ENCODE measurements at regions not wholly inside any gene's neighbourhood (a gene's known extent, or its start where the extent isn't known, plus 50 kb on each side); places are given as distances from the start of the nearest gene placed in this dataset.
A peak's percentile ranks its signal among the peaks of the same experiment; 100 is the strongest.

- peaks cover 9% of the 10 kb centered on the region for H3K9me3 Mint-ChIP-seq
- no peak for DNase-seq (ENCODE audit: low spot score in 2 of 2, unreplicated experiment in 2 of 2)
- H3K36me3 Mint-ChIP-seq, result no peaks in the 10 kb centered on the region
- peaks cover 5% of the 10 kb centered on the region for H3K27me3 Mint-ChIP-seq (ENCODE audit: low read depth)
- no peak overlapping the region for H3K27ac Mint-ChIP-seq
- H3K4me1 Mint-ChIP-seq, result peaks cover 9% of the 10 kb centered on the region
- H3K4me3 Mint-ChIP-seq, result no peak overlapping the region
- TF ChIP-seq CTCF (IDR thresholded peaks at IDR 0.05; ENCODE audit: unreplicated experiment), result no peak
Observed at GRCh38 chr14:66341239-66341638, 144.9 kb upstream of the CCDC196 start.

GRCh38 chr14:66345986-66346385, 140.2 kb upstream of the CCDC196 start:
- Mint-ChIP-seq H3K4me1 (peaks cover 9% of the 10 kb centered on the region), H3K36me3 (peaks cover 11% of the 10 kb centered on the region), H3K27ac (no peak overlapping the region), H3K27me3 (ENCODE audit: low read depth) (no peaks in the 10 kb centered on the region), H3K4me3 (no peak overlapping the region), H3K9me3 (peaks cover 31% of the 10 kb centered on the region)
- no peak for TF ChIP-seq CTCF (IDR thresholded peaks at IDR 0.05; ENCODE audit: unreplicated experiment)
- DNase-seq (ENCODE audit: low spot score in 2 of 2, unreplicated experiment in 2 of 2), result no peak

GRCh38 chr14:66351310-66351709, 134.9 kb upstream of the CCDC196 start:
- Mint-ChIP-seq H3K27me3 (ENCODE audit: low read depth) (no peaks in the 10 kb centered on the region), H3K36me3 (peaks cover 12% of the 10 kb centered on the region), H3K4me3 (no peak overlapping the region), H3K9me3 (peaks cover 62% of the 10 kb centered on the region), H3K4me1 (peaks cover 3% of the 10 kb centered on the region), H3K27ac (no peak overlapping the region)
- no peak for DNase-seq (ENCODE audit: low spot score in 2 of 2, unreplicated experiment in 2 of 2)
- no peak for TF ChIP-seq CTCF (IDR thresholded peaks at IDR 0.05; ENCODE audit: unreplicated experiment)

- Mint-ChIP-seq H3K4me3 (no peak overlapping the region), H3K4me1 (peaks cover 18% of the 10 kb centered on the region), H3K27ac (no peak overlapping the region), H3K9me3 (peaks cover under 1% of the 10 kb centered on the region), H3K36me3 (no peaks in the 10 kb centered on the region), H3K27me3 (ENCODE audit: low read depth) (peaks cover 24% of the 10 kb centered on the region)
- peak; percentile 95 for TF ChIP-seq CTCF (IDR thresholded peaks at IDR 0.05; ENCODE audit: unreplicated experiment)
- no peak for DNase-seq (ENCODE audit: low spot score in 2 of 2, unreplicated experiment in 2 of 2)
Observed at GRCh38 chr14:66359500-66359899, 126.7 kb upstream of the CCDC196 start.

- TF ChIP-seq CTCF (IDR thresholded peaks at IDR 0.05; ENCODE audit: unreplicated experiment), result no peak
- Mint-ChIP-seq H3K36me3 (no peaks in the 10 kb centered on the region), H3K4me3 (no peak overlapping the region), H3K9me3 (no peaks in the 10 kb centered on the region), H3K27ac (no peak overlapping the region), H3K4me1 (peaks cover 15% of the 10 kb centered on the region), H3K27me3 (ENCODE audit: low read depth) (peaks cover 31% of the 10 kb centered on the region)
- no peak for DNase-seq (ENCODE audit: low spot score in 2 of 2, unreplicated experiment in 2 of 2)
Observed at GRCh38 chr14:66360366-66360926, 125.7 kb upstream of the CCDC196 start.

- peaks cover 15% of the 10 kb centered on the region for H3K4me1 Mint-ChIP-seq
- no peaks in the 10 kb centered on the region for H3K36me3 Mint-ChIP-seq
- TF ChIP-seq CTCF (IDR thresholded peaks at IDR 0.05; ENCODE audit: unreplicated experiment), result no peak
- H3K4me3 Mint-ChIP-seq, result no peak overlapping the region
- no peak overlapping the region for H3K27ac Mint-ChIP-seq
- H3K9me3 Mint-ChIP-seq, result no peaks in the 10 kb centered on the region
- peaks cover 33% of the 10 kb centered on the region for H3K27me3 Mint-ChIP-seq (ENCODE audit: low read depth)
- DNase-seq (ENCODE audit: low spot score in 2 of 2, unreplicated experiment in 2 of 2), result no peak
Observed at GRCh38 chr14:66361013-66361412, 125.2 kb upstream of the CCDC196 start.
